ENCODE measurements at regions not wholly inside any gene's neighbourhood (a gene's known extent, or its start where the extent isn't known, plus 50 kb on each side); places are given as distances from the start of the nearest gene placed in this dataset.

- no peak overlapping the region for H3K4me3 ChIP-seq
- no peaks in the 10 kb centered on the region for H3K4me1 ChIP-seq
- no peaks in the 10 kb centered on the region for H3K9me3 ChIP-seq
- in situ Hi-C loops (cut with MboI; ENCODE audit: low pct_ligation_motif_present in 1 of 4, low pct_unique_long_range_greater_than_20kb in 1 of 4, low sequenced_read_pairs in 3 of 4) = loop anchor here in 1 of 4 donors (10.0 kb wide), 1 partner anchor 58 kb away; no protein-coding TSS in a partner anchor
- TF ChIP-seq POLR2A (IDR thresholded peaks at IDR 0.05) (no peak), POLR2AphosphoS5 (IDR thresholded peaks at IDR 0.05) (no peak), CTCF (IDR thresholded peaks at IDR 0.05) (no peak), EP300 (IDR thresholded peaks at IDR 0.05; ENCODE audit: low read depth) (no peak)
- no peaks in the 10 kb centered on the region for H3K27me3 ChIP-seq
- intact Hi-C loops (cut with DNase I; ENCODE audit: low total_unique reads) = loop anchor here (5.0 to 10.0 kb wide), 2 partner anchors 51 to 52 kb away; no protein-coding TSS in a partner anchor
- H3K27ac ChIP-seq = no peak overlapping the region
- WGBS, 2 donors (ENCODE audit: low coverage in 1 of 2) = 33 to 74% methylated on average over 1 of the region's 1 CpG
- H3K36me3 ChIP-seq = no peaks in the 10 kb centered on the region
- no peak for DNase-seq
These were observed 966.5 kb upstream of the TYRP1 start for GRCh38 chr9:11726659-11727058.

- intact Hi-C loops (cut with DNase I; ENCODE audit: low total_unique reads) (no loop called here), in situ Hi-C loops (cut with MboI; ENCODE audit: low pct_ligation_motif_present in 1 of 4, low pct_unique_long_range_greater_than_20kb in 1 of 4, low sequenced_read_pairs in 3 of 4) (no loop called here)
- H3K27me3 ChIP-seq = no peaks in the 10 kb centered on the region
- WGBS, 2 donors (ENCODE audit: low coverage in 1 of 2) = 76 to 79% methylated on average over 1 of the region's 1 CpG
- no peak overlapping the region for H3K4me3 ChIP-seq
- no peaks in the 10 kb centered on the region for H3K4me1 ChIP-seq
- DNase-seq = no peak
- no peak for TF ChIP-seq CTCF (IDR thresholded peaks at IDR 0.05)
- TF ChIP-seq POLR2AphosphoS5 (IDR thresholded peaks at IDR 0.05) = no peak
- no peak for TF ChIP-seq POLR2A (IDR thresholded peaks at IDR 0.05)
- no peak for TF ChIP-seq EP300 (IDR thresholded peaks at IDR 0.05; ENCODE audit: low read depth)
- H3K36me3 ChIP-seq = no peaks in the 10 kb centered on the region
- no peak overlapping the region for H3K27ac ChIP-seq
- H3K9me3 ChIP-seq = peaks cover 3 to 10% of the 10 kb centered on the region in 2 donors
These were observed 957.8 kb upstream of the TYRP1 start for GRCh38 chr9:11735391-11735790.

GRCh38 chr9:11742471-11742870 lies 950.7 kb upstream of the TYRP1 start:
- TF ChIP-seq EP300 (IDR thresholded peaks at IDR 0.05; ENCODE audit: low read depth) = no peak
- no peak for TF ChIP-seq POLR2AphosphoS5 (IDR thresholded peaks at IDR 0.05)
- no peak for TF ChIP-seq CTCF (IDR thresholded peaks at IDR 0.05)
- no peak for TF ChIP-seq POLR2A (IDR thresholded peaks at IDR 0.05)
- in situ Hi-C loops (cut with MboI; ENCODE audit: low pct_ligation_motif_present in 1 of 4, low pct_unique_long_range_greater_than_20kb in 1 of 4, low sequenced_read_pairs in 3 of 4) = no loop called here
- Histone ChIP-seq H3K4me1 (no peaks in the 10 kb centered on the region), H3K27ac (no peak overlapping the region), H3K36me3 (no peaks in the 10 kb centered on the region), H3K27me3 (no peaks in the 10 kb centered on the region), H3K4me3 (no peak overlapping the region), H3K9me3 (peaks cover 0 to 3% of the 10 kb centered on the region in 2 donors)
- 71 to 93% methylated on average over 1 of the region's 1 CpG for WGBS, 2 donors (ENCODE audit: low coverage in 1 of 2)
- intact Hi-C loops (cut with DNase I; ENCODE audit: low total_unique reads) = no loop called here
- no peak for DNase-seq

- H3K4me3 ChIP-seq = no peak overlapping the region
- WGBS, 2 donors (ENCODE audit: low coverage in 1 of 2) = 80 to 88% methylated on average over 2 of the region's 2 CpGs
- H3K4me1 ChIP-seq = no peaks in the 10 kb centered on the region
- no peak for TF ChIP-seq CTCF (IDR thresholded peaks at IDR 0.05)
- TF ChIP-seq EP300 (IDR thresholded peaks at IDR 0.05; ENCODE audit: low read depth) = no peak
- no peak for TF ChIP-seq POLR2A (IDR thresholded peaks at IDR 0.05)
- TF ChIP-seq POLR2AphosphoS5 (IDR thresholded peaks at IDR 0.05) = no peak
- H3K9me3 ChIP-seq = peaks cover 0 to 7% of the 10 kb centered on the region in 2 donors
- in situ Hi-C loops (cut with MboI; ENCODE audit: low pct_ligation_motif_present in 1 of 4, low pct_unique_long_range_greater_than_20kb in 1 of 4, low sequenced_read_pairs in 3 of 4) (no loop called here), intact Hi-C loops (cut with DNase I; ENCODE audit: low total_unique reads) (no loop called here)
- no peak for DNase-seq
- H3K36me3 ChIP-seq = no peaks in the 10 kb centered on the region
- H3K27me3 ChIP-seq = no peaks in the 10 kb centered on the region
- H3K27ac ChIP-seq = no peak overlapping the region
These were observed 949.8 kb upstream of the TYRP1 start for GRCh38 chr9:11743356-11743755.

Measured in transverse colon (tissue), 4 donors.